NCI-H69 (cell line): ENCODE measurements at regions not wholly inside any gene's neighbourhood (a gene's known extent, or its start where the extent isn't known, plus 50 kb on each side); places are given as distances from the start of the nearest gene placed in this dataset.
"Not testable (repeated sequence)": the region's sequence is repeated elsewhere in the genome, so short reads cannot be mapped to it uniquely, and the experiment has no call there.

Source experiments
- DNase-seq: peaks from one replicate; lab custom pipeline; 2025; lab: John Stamatoyannopoulos, UW

GRCh38 chr11:12585861-12586260 is 88.4 kb upstream of the TEAD1 start:
- DNase-seq, result peak; percentile 55

GRCh38 chr11:12587333-12587991 is 86.8 kb upstream of the TEAD1 start:
- DNase-seq, result peak; percentile 39

DNA sequence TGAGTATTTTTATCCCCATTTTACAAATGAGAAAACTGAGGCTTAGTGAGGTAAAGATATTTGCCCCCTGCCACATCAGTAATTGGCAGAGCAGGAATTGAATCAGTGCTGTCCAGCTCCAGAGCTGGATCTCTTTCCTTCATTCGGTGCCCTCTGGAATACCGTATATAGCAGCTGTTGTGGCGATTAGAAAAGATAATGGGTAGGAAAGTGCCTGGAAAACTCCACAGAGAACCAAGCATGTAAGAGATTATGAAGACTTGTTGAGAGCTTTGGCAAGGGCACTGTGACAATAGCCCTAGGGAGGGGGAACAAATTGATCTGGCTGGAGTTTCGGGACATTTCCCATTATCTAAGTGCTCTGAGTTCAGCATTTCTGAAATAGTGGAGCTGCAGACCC is 82.5 kb upstream of the TEAD1 start:
- no peak for DNase-seq

DNA sequence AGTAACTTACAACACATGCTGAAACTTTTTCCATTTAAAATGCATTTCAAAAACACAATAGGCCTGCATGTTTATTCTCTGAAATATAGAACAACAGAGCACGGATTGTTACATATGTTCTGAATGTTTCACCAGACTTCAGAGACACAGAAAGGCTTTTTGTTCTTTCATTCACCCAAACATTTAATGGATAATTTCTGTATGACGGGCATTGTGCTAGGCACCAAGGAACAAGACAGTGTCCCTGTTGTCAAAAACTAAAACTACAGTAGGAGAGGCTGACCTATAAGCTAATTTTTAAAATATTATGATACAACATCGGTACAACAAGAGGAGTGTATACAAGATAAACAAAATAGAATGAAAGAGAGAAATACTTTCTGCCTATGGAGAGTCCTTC is 81.9 kb upstream of the TEAD1 start:
- no peak for DNase-seq

DNA sequence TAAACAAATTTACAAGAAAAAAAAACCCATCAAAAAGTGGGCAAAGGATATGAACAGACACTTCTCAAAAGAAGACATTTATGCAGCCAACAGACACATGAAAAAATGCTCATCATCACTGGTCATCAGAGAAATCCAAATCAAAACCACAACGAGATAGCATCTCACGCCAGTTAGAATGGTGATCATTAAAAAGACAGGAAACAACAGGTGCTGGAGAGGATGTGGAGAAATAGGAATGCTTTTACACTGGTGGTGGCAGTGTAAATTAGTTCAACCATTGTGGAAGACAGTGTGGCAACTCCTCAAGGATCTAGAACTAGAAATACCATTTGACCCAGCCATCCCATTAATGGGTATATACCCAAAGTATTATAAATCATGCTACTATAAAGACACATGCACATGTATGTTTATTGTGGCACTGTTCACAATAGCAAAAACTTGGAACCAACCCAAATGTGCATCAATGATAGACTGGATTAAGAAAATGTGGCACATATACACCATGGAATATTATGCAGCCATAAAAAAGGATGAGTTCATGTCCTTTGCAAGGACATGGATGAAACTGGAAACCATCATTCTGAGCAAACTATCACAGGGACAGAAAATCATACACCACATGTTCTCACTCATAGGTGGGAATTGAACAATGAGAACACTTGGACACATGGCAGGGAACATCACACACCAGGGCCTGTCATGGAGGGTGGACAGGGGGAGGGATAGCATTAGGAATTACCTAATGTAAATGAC is 79.0 kb upstream of the TEAD1 start:
- not testable (repeated sequence) for DNase-seq

- DNase-seq, result peak; percentile 71
These were observed 75.6 kb upstream of the TEAD1 start for GRCh38 chr11:12598330-12599256.

DNA sequence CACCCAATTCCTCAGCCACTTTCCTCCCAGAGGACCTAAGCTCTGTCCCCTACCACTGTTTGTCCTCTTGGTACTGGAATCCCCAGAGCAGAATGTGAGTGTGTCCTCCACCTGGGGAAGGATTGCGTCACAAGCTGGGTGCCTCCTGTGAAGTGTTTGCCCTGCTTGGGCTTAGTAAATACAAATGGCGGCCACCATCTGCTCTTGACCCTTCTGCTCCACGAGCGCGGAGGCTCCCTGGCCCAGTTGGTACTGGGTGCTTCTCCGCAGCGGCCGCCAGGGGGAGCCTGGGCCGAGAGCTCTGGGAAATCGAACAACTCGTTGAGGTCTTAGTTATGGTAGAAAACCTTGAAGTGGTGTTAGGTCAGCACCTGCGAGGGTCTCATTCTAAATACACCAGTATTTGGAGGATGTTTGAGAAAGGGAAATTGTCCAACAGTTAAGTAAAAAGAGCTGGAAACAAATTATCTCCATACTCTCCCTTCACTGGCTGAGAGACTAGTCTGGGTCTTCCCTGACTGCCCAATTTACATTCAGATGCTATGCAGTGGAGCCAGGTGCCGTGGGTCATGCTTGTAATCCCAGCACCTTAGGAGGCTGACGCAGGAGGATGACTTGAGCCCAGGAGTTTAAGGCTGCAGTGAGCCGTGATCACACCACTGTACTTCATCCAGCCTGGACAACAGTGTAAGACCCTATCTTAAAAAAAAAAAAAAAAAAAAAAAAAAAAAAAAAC is 74.6 kb upstream of the TEAD1 start:
- peak; percentile 79 for DNase-seq

- DNase-seq, result no peak
These were observed 73.4 kb upstream of the TEAD1 start for GRCh38 chr11:12600829-12601228.

- no peak for DNase-seq
These were observed 71.8 kb upstream of the TEAD1 start for GRCh38 chr11:12602421-12602820.

DNA sequence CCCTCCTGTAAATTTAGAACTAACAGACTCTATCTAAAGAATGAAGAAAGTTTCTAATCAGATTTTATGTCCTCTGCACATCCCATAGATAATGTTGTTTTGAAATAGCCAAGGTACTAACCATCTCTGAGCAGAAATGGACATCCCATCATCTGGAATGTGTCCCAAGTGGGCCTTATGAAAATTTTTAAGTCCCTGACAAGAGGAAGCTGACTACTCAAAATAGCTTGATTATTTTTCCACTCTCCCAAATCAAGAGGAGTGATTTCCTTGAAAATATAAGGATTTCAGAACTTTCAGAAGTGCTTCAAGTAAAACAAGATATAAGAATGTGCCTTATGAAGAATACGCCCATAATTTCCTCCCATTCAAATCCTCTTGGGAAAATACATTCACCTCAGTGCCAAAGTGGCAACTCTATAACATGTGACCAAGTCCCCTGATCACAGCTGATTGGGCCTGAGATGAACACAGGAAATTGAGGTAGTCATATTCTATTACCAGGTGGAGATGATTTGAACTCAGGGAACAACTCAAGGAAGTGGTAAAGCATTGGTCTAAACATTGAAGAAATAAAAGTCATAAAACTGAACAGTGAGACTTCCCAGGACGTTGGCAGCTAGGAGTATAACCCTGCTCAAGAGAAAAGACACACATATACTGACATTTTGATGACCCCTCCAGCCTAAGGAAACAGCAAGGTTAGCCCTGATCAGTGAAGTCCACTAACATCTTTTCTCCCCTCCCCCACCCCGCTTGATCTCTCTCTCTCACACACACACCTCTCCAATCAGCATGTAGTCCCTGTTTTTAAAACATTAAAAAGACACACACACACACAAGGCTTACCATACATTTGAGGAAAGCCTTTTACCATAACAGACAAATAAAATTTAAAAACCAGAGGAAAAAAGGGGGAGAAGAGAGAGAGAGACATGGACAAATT is 70.8 kb upstream of the TEAD1 start:
- no peak for DNase-seq

DNA sequence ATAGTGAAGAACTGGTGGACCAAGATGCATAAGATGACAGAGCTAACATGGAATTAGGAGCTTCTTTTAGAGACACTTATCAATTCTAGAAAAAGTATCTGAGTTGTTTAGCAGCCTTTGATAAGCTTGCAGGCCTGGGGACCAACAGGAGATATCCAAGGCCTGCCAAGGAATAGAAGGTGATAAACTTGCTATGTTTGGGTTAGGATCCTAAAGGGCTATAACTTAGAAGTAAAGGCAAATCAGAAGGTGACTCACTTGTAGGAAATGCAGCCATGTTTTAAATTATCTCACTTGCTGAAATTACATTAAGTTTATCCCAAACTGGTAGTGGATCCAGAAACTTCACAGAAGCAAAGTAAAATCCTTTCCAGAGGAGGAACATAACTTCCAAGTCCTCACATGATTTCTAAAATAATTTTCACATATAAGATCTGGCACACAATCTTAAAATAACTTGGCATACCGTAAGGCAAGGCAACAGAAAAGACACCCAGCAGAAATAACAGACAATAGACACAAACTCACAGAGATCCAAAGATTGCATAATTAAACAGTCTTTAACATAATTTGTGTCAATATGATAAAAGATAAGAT is 69.6 kb upstream of the TEAD1 start:
- no peak for DNase-seq

GRCh38 chr11:12606597-12606996 is 67.6 kb upstream of the TEAD1 start:
- DNase-seq, result no peak

- DNase-seq, result not testable (repeated sequence)
These were observed 65.5 kb upstream of the TEAD1 start for GRCh38 chr11:12608678-12609077.

GRCh38 chr11:12611352-12611751 is 62.9 kb upstream of the TEAD1 start:
- no peak for DNase-seq

DNA sequence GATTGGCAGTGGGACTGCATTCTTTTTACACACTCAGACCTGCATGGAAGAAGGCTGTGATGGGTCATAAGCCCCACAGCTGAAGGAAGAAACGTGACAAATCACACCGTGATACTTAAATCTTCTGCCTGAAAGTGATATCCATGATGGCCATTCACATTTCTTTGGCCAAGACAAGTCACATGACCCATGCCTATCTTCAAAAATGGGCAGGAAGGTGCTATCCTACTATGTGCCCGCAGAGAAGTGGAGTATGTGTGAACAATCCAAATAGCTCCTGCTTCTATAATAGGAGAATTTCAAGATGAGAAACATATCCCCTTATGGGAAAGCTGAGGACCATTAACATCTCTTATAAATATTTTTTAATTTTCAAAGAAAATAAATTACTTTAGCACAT is 56.6 kb upstream of the TEAD1 start:
- DNase-seq, result no peak

- no peak for DNase-seq
These were observed 55.3 kb upstream of the TEAD1 start for GRCh38 chr11:12618743-12619540.

DNA sequence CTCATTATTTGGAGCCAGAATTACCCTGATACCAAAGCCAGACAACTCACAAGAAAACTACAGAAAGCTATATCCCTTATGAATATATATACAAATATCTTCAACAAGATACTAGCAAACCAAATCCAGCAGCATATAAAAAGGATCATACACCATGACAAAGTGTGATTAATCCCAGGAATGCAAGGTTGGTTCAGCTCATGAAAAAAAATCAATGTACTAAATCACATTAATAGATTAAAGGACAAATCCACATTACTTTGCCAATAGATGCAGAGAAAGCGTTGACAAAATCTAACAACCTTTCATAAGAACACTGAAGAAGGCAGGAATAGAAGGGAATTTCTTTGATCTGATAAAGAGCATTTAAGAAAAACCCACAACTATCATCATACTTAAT is 50.4 kb upstream of the TEAD1 start:
- no peak for DNase-seq
